ENCODE measurements at regions not wholly inside any gene's neighbourhood (a gene's known extent, or its start where the extent isn't known, plus 50 kb on each side); places are given as distances from the start of the nearest gene placed in this dataset.

GRCh38 chr2:15031745-15032240 lies 399.3 kb downstream of the LRATD1 start:
- no peak for TF ChIP-seq BRF2 (IDR thresholded peaks at IDR 0.05; ENCODE audit: borderline replicate concordance, insufficient read depth, insufficient read length)
- TF ChIP-seq CTCF (IDR thresholded peaks at IDR 0.05 in 2 of 3, conservative IDR thresholded peaks at IDR 0.05 in 1 of 3; ENCODE audit: insufficient read depth in 2 of 3, low read depth in 1 of 3, low read length in 3 of 3) = no peak
- no peak for TF ChIP-seq BCL6 (CRISPR knock-in tag; IDR thresholded peaks at IDR 0.05)
- TF ChIP-seq TCF7L2 (IDR thresholded peaks at IDR 0.05; ENCODE audit: low read depth, low read length) = no peak
- TF ChIP-seq MAFK (IDR thresholded peaks at IDR 0.05; ENCODE audit: low read length) = no peak
- TF ChIP-seq POLR2A (conservative IDR thresholded peaks at IDR 0.05) = no peak
- no peak for TF ChIP-seq GABPA (tag; conservative IDR thresholded peaks at IDR 0.05; ENCODE audit: low read depth)
- TF ChIP-seq YY1 (IDR thresholded peaks at IDR 0.05; ENCODE audit: borderline replicate concordance in 1 of 3, control insufficient read depth in 1 of 3, extremely low read depth in 1 of 3, insufficient read depth in 3 of 3, insufficient read length in 1 of 3, insufficient replicate concordance in 2 of 3, low read depth in 1 of 3, low read length in 2 of 3) = no peak
- TF ChIP-seq ZNF445 (CRISPR knock-in tag; IDR thresholded peaks at IDR 0.05; ENCODE audit: low read depth) = no peak

Data from K562 (cell line).